ENCODE measurements at regions not wholly inside any gene's neighbourhood (a gene's known extent, or its start where the extent isn't known, plus 50 kb on each side); places are given as distances from the start of the nearest gene placed in this dataset.

- Mint-ChIP-seq H3K9me3 (no peaks in the 10 kb centered on the region), H3K36me3 (no peaks in the 10 kb centered on the region), H3K27ac (no peak overlapping the region), H3K4me1 (no peaks in the 10 kb centered on the region), H3K27me3 (ENCODE audit: insufficient read depth, low read depth) (peaks cover 2% of the 10 kb centered on the region), H3K4me3 (no peak overlapping the region)
- no peak for TF ChIP-seq CTCF (IDR thresholded peaks at IDR 0.05)
- no peak for TF ChIP-seq EZH2phosphoT487 (IDR thresholded peaks at IDR 0.05)
- no peak for TF ChIP-seq EZH2 (IDR thresholded peaks at IDR 0.05)
- H3K9ac ChIP-seq, result no peak overlapping the region
- H4K20me1 ChIP-seq (ENCODE audit: low read depth), result no peaks in the 10 kb centered on the region
- H3K4me3 ChIP-seq, result no peak overlapping the region
- DNase-seq (ENCODE audit: low spot score), result no peak
- H3K9me3 ChIP-seq (ENCODE audit: low read depth), result no peaks in the 10 kb centered on the region
- H3K27ac ChIP-seq, result no peak overlapping the region
- H3K4me1 ChIP-seq, result no peaks in the 10 kb centered on the region
- no peaks in the 10 kb centered on the region for H3K36me3 ChIP-seq
- no peak overlapping the region for H3K4me2 ChIP-seq
- no peaks in the 10 kb centered on the region for H3K79me2 ChIP-seq (ENCODE audit: low read depth)
- H3F3A ChIP-seq (ENCODE audit: low read depth), result no peaks in the 10 kb centered on the region
- H2AFZ ChIP-seq (replicated peaks), result no peak overlapping the region
- H3K27me3 ChIP-seq, result no peaks in the 10 kb centered on the region
Measured at GRCh38 chr17:12358477-12358876, 307.2 kb upstream of the MYOCD start.

- no peak overlapping the region for H3K27ac ChIP-seq
- H3K79me2 ChIP-seq (ENCODE audit: low read depth), result no peaks in the 10 kb centered on the region
- no peak overlapping the region for H3K4me3 ChIP-seq
- Mint-ChIP-seq H3K27me3 (ENCODE audit: insufficient read depth, low read depth) (peaks cover 4% of the 10 kb centered on the region), H3K4me3 (no peak overlapping the region), H3K9me3 (no peaks in the 10 kb centered on the region), H3K4me1 (no peaks in the 10 kb centered on the region), H3K36me3 (no peaks in the 10 kb centered on the region), H3K27ac (no peak overlapping the region)
- H3K9me3 ChIP-seq (ENCODE audit: low read depth), result no peaks in the 10 kb centered on the region
- no peaks in the 10 kb centered on the region for H3K27me3 ChIP-seq
- no peak overlapping the region for H3K4me2 ChIP-seq
- DNase-seq (ENCODE audit: low spot score), result no peak
- no peaks in the 10 kb centered on the region for H4K20me1 ChIP-seq (ENCODE audit: low read depth)
- TF ChIP-seq EZH2 (IDR thresholded peaks at IDR 0.05) (no peak), EZH2phosphoT487 (IDR thresholded peaks at IDR 0.05) (no peak), CTCF (IDR thresholded peaks at IDR 0.05) (no peak)
- no peaks in the 10 kb centered on the region for H3K36me3 ChIP-seq
- no peaks in the 10 kb centered on the region for H3K4me1 ChIP-seq
- H3F3A ChIP-seq (ENCODE audit: low read depth), result no peaks in the 10 kb centered on the region
- H3K9ac ChIP-seq, result no peak overlapping the region
- H2AFZ ChIP-seq (replicated peaks), result no peak overlapping the region
Measured at GRCh38 chr17:12362853-12363455, 302.7 kb upstream of the MYOCD start.

- no peak for DNase-seq (ENCODE audit: low spot score)
- Histone ChIP-seq H3K4me3 (no peak overlapping the region), H3K27ac (no peak overlapping the region), H3F3A (ENCODE audit: low read depth) (no peaks in the 10 kb centered on the region), H4K20me1 (ENCODE audit: low read depth) (no peaks in the 10 kb centered on the region), H3K9me3 (ENCODE audit: low read depth) (no peaks in the 10 kb centered on the region), H3K9ac (no peak overlapping the region), H3K27me3 (no peaks in the 10 kb centered on the region), H3K4me2 (no peak overlapping the region), H3K79me2 (ENCODE audit: low read depth) (no peaks in the 10 kb centered on the region), H2AFZ (replicated peaks) (no peak overlapping the region), H3K36me3 (no peaks in the 10 kb centered on the region), H3K4me1 (no peaks in the 10 kb centered on the region)
- H3K27ac Mint-ChIP-seq, result no peak overlapping the region
- peaks cover 4% of the 10 kb centered on the region for H3K27me3 Mint-ChIP-seq (ENCODE audit: insufficient read depth, low read depth)
- H3K4me1 Mint-ChIP-seq, result no peaks in the 10 kb centered on the region
- H3K9me3 Mint-ChIP-seq, result no peaks in the 10 kb centered on the region
- TF ChIP-seq EZH2phosphoT487 (IDR thresholded peaks at IDR 0.05) (no peak), EZH2 (IDR thresholded peaks at IDR 0.05) (no peak), CTCF (IDR thresholded peaks at IDR 0.05) (no peak)
- no peak overlapping the region for H3K4me3 Mint-ChIP-seq
- no peaks in the 10 kb centered on the region for H3K36me3 Mint-ChIP-seq
Measured at GRCh38 chr17:12365805-12366204, 299.9 kb upstream of the MYOCD start.

All from neural progenitor cell (in vitro differentiated cells).